ENCODE measurements at regions not wholly inside any gene's neighbourhood (a gene's known extent, or its start where the extent isn't known, plus 50 kb on each side); places are given as distances from the start of the nearest gene placed in this dataset.
"Not testable (repeated sequence)": the region's sequence is repeated elsewhere in the genome, so short reads cannot be mapped to it uniquely, and the experiment has no call there.

- ATAC-seq (replicated peaks) (no peak), DNase-seq (no peak)
- peaks cover 38 to 42% of the 10 kb centered on the region in 2 donors for H3K27me3 Mint-ChIP-seq
- no peak overlapping the region for H3K27ac Mint-ChIP-seq
- H3K4me1 Mint-ChIP-seq (ENCODE audit: low read depth in 2 of 2): no peaks in the 10 kb centered on the region
- H3K4me3 Mint-ChIP-seq: no peak overlapping the region
- H3K36me3 Mint-ChIP-seq (ENCODE audit: insufficient read depth): no peaks in the 10 kb centered on the region
- H3K9me3 Mint-ChIP-seq: peaks cover 0 to 7% of the 10 kb centered on the region in 2 donors
Measured at GRCh38 chr16:47865337-47865855, 290.4 kb downstream of the ABCC12 start.

GRCh38 chr16:47864262-47864661 lies 291.5 kb downstream of the ABCC12 start:
- not testable (repeated sequence) for H3K4me1 Mint-ChIP-seq (ENCODE audit: low read depth in 2 of 2); ATAC-seq (replicated peaks)
- peaks cover 33 to 42% of the 10 kb centered on the region in 2 donors for H3K27me3 Mint-ChIP-seq

GRCh38 chr16:47861999-47862398 lies 293.8 kb downstream of the ABCC12 start:
- no peak overlapping the region for H3K4me3 Mint-ChIP-seq
- H3K27me3 Mint-ChIP-seq: peaks cover 34 to 50% of the 10 kb centered on the region in 2 donors
- no peaks in the 10 kb centered on the region for H3K4me1 Mint-ChIP-seq (ENCODE audit: low read depth in 2 of 2)
- no peaks in the 10 kb centered on the region for H3K9me3 Mint-ChIP-seq
- no peaks in the 10 kb centered on the region for H3K36me3 Mint-ChIP-seq (ENCODE audit: insufficient read depth)
- ATAC-seq (replicated peaks): no peak
- no peak overlapping the region for H3K27ac Mint-ChIP-seq
- DNase-seq: no peak

More at GRCh38 chr16:47864262-47864661, 291.5 kb downstream of the ABCC12 start:
- not testable (repeated sequence) for DNase-seq; H3K9me3 Mint-ChIP-seq; H3K4me3 Mint-ChIP-seq; H3K36me3 Mint-ChIP-seq (ENCODE audit: insufficient read depth); H3K27ac Mint-ChIP-seq

- no peak for ATAC-seq (replicated peaks)
- H3K27me3 Mint-ChIP-seq: peaks cover 25 to 29% of the 10 kb centered on the region in 2 donors
- H3K4me3 Mint-ChIP-seq: no peak overlapping the region
Measured at GRCh38 chr16:47858333-47858982, 297.3 kb downstream of the ABCC12 start.

GRCh38 chr16:47855431-47855830 lies 300.4 kb downstream of the ABCC12 start:
- H3K4me1 Mint-ChIP-seq (ENCODE audit: low read depth in 2 of 2): no peaks in the 10 kb centered on the region
- H3K27me3 Mint-ChIP-seq: peaks cover 8 to 11% of the 10 kb centered on the region in 2 donors
- H3K36me3 Mint-ChIP-seq (ENCODE audit: insufficient read depth): no peaks in the 10 kb centered on the region
- ATAC-seq (replicated peaks) (no peak), DNase-seq (no peak)
- peaks cover 7 to 18% of the 10 kb centered on the region in 2 donors for H3K9me3 Mint-ChIP-seq
- H3K27ac Mint-ChIP-seq: no peak overlapping the region
- no peak overlapping the region for H3K4me3 Mint-ChIP-seq

More at GRCh38 chr16:47858333-47858982, 297.3 kb downstream of the ABCC12 start:
- Mint-ChIP-seq H3K9me3 (peaks cover 7 to 18% of the 10 kb centered on the region in 2 donors), H3K4me1 (ENCODE audit: low read depth in 2 of 2) (no peaks in the 10 kb centered on the region), H3K27ac (no peak overlapping the region), H3K36me3 (ENCODE audit: insufficient read depth) (no peaks in the 10 kb centered on the region)
- no peak for DNase-seq

GRCh38 chr16:47854737-47855136 lies 301.1 kb downstream of the ABCC12 start:
- DNase-seq (no peak), ATAC-seq (replicated peaks) (no peak)
- Mint-ChIP-seq H3K9me3 (peaks cover 7 to 18% of the 10 kb centered on the region in 2 donors), H3K4me1 (ENCODE audit: low read depth in 2 of 2) (no peaks in the 10 kb centered on the region), H3K36me3 (ENCODE audit: insufficient read depth) (no peaks in the 10 kb centered on the region), H3K4me3 (no peak overlapping the region), H3K27ac (no peak overlapping the region), H3K27me3 (peaks cover 8 to 11% of the 10 kb centered on the region in 2 donors)

GRCh38 chr16:47852991-47853390 lies 302.8 kb downstream of the ABCC12 start:
- no peak overlapping the region for H3K27ac Mint-ChIP-seq
- no peak for ATAC-seq (replicated peaks)
- DNase-seq: no peak
- H3K9me3 Mint-ChIP-seq: peaks cover 7 to 18% of the 10 kb centered on the region in 2 donors
- no peak overlapping the region for H3K4me3 Mint-ChIP-seq
- no peaks in the 10 kb centered on the region for H3K36me3 Mint-ChIP-seq (ENCODE audit: insufficient read depth)
- H3K4me1 Mint-ChIP-seq (ENCODE audit: low read depth in 2 of 2): no peaks in the 10 kb centered on the region
- H3K27me3 Mint-ChIP-seq: peaks cover 4 to 9% of the 10 kb centered on the region in 2 donors

- no peak for DNase-seq
- H3K9me3 Mint-ChIP-seq: peaks cover 7 to 18% of the 10 kb centered on the region in 2 donors
- no peak overlapping the region for H3K27ac Mint-ChIP-seq
- no peak overlapping the region for H3K4me3 Mint-ChIP-seq
- H3K27me3 Mint-ChIP-seq: peaks cover 0 to 4% of the 10 kb centered on the region in 2 donors
- no peak for ATAC-seq (replicated peaks)
- H3K4me1 Mint-ChIP-seq (ENCODE audit: low read depth in 2 of 2): no peaks in the 10 kb centered on the region
- no peaks in the 10 kb centered on the region for H3K36me3 Mint-ChIP-seq (ENCODE audit: insufficient read depth)
Measured at GRCh38 chr16:47851146-47851545, 304.6 kb downstream of the ABCC12 start.

- Mint-ChIP-seq H3K27ac (no peak overlapping the region), H3K27me3 (no peaks in the 10 kb centered on the region)
- no peak for ATAC-seq (replicated peaks)
Measured at GRCh38 chr16:47849736-47850135, 306.1 kb downstream of the ABCC12 start.

GRCh38 chr16:47848421-47849109 lies 307.2 kb downstream of the ABCC12 start:
- DNase-seq (no peak), ATAC-seq (replicated peaks) (no peak)
- H3K9me3 Mint-ChIP-seq: peaks cover 0 to under 1% of the 10 kb centered on the region in 2 donors
- no peaks in the 10 kb centered on the region for H3K27me3 Mint-ChIP-seq
- no peak overlapping the region for H3K4me3 Mint-ChIP-seq
- no peaks in the 10 kb centered on the region for H3K4me1 Mint-ChIP-seq (ENCODE audit: low read depth in 2 of 2)
- no peak overlapping the region for H3K27ac Mint-ChIP-seq
- H3K36me3 Mint-ChIP-seq (ENCODE audit: insufficient read depth): no peaks in the 10 kb centered on the region

More at GRCh38 chr16:47849736-47850135, 306.1 kb downstream of the ABCC12 start:
- Mint-ChIP-seq H3K4me1 (ENCODE audit: low read depth in 2 of 2) (no peaks in the 10 kb centered on the region), H3K4me3 (no peak overlapping the region), H3K36me3 (ENCODE audit: insufficient read depth) (no peaks in the 10 kb centered on the region), H3K9me3 (peaks cover 2 to 12% of the 10 kb centered on the region in 2 donors)
- DNase-seq: no peak

- H3K36me3 Mint-ChIP-seq (ENCODE audit: insufficient read depth): no peaks in the 10 kb centered on the region
- ATAC-seq (replicated peaks) (no peak), DNase-seq (no peak)
- H3K4me3 Mint-ChIP-seq: no peak overlapping the region
- H3K9me3 Mint-ChIP-seq: no peaks in the 10 kb centered on the region
- H3K27ac Mint-ChIP-seq: no peak overlapping the region
- H3K27me3 Mint-ChIP-seq: no peaks in the 10 kb centered on the region
- H3K4me1 Mint-ChIP-seq (ENCODE audit: low read depth in 2 of 2): no peaks in the 10 kb centered on the region
Measured at GRCh38 chr16:47847220-47847970, 308.4 kb downstream of the ABCC12 start.

- H3K9me3 Mint-ChIP-seq: peaks cover 10 to 11% of the 10 kb centered on the region in 2 donors
- DNase-seq: no peak
- no peak overlapping the region for H3K27ac Mint-ChIP-seq
- no peak overlapping the region for H3K4me3 Mint-ChIP-seq
- no peaks in the 10 kb centered on the region for H3K4me1 Mint-ChIP-seq (ENCODE audit: low read depth in 2 of 2)
- H3K36me3 Mint-ChIP-seq (ENCODE audit: insufficient read depth): no peaks in the 10 kb centered on the region
- H3K27me3 Mint-ChIP-seq: peaks cover 0 to 8% of the 10 kb centered on the region in 2 donors
- no peak for ATAC-seq (replicated peaks)
Measured at GRCh38 chr16:47834485-47835024, 321.2 kb downstream of the ABCC12 start.

GRCh38 chr16:47833771-47834170 lies 322.0 kb downstream of the ABCC12 start:
- H3K9me3 Mint-ChIP-seq: peaks cover 9 to 11% of the 10 kb centered on the region in 2 donors
- H3K27me3 Mint-ChIP-seq: peaks cover 0 to under 1% of the 10 kb centered on the region in 2 donors
- H3K4me3 Mint-ChIP-seq: no peak overlapping the region
- ATAC-seq (replicated peaks): no peak
- no peak overlapping the region for H3K27ac Mint-ChIP-seq
- H3K4me1 Mint-ChIP-seq (ENCODE audit: low read depth in 2 of 2): no peaks in the 10 kb centered on the region
- DNase-seq: no peak
- H3K36me3 Mint-ChIP-seq (ENCODE audit: insufficient read depth): no peaks in the 10 kb centered on the region
